C4-2B (cell line): ENCODE measurements at regions not wholly inside any gene's neighbourhood (a gene's known extent, or its start where the extent isn't known, plus 50 kb on each side); places are given as distances from the start of the nearest gene placed in this dataset.

Experiments
- CTCF ChIP-seq: fragments of 450-650 bp; conservative IDR thresholded peaks from 2 replicates; pipeline ENCODE4 v1.5.1; 2017; ENCODE audit warnings: mild to moderate bottlenecking
- ZFX ChIP-seq: fragments of 450-650 bp; IDR thresholded peaks from 2 replicates; pipeline ENCODE4 v1.6.1; 2017

DNA sequence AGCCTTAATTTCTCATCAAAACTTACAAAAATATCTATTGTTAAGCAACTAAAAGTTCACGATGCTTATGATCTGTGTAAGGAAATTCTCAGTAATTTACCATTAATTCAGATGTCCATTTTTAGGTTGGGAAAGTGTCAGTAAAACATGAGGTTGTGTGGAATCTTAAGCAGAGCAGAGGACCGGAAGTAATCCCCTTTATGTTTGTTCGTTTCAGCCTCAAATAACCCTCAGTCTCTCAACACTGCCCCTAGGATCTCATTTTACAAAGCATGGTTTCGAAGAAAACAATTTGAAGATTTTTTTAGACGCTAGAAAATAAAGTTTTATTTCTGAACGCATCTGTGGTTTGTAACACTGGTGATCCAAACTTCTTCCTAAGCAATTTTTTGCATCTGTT, 504.2 kb downstream of the MAT2B start:
- TF ChIP-seq CTCF (no peak), ZFX (no peak)
